Smooth muscle cell (in vitro differentiated cells): ENCODE measurements at regions not wholly inside any gene's neighbourhood (a gene's known extent, or its start where the extent isn't known, plus 50 kb on each side); places are given as distances from the start of the nearest gene placed in this dataset.
A peak's percentile ranks its signal among the peaks of the same experiment; 100 is the strongest.

Experiments
- DNase-seq: peaks from one replicate; lab custom pipeline; 2025; ENCODE audit not compliant: unreplicated experiment; lab: John Stamatoyannopoulos, UW
- H2AFZ ChIP-seq: fragments of 200-600 bp; sonication (generic); 2 replicates; pipeline ENCODE4 v1.6.0; 2016; ENCODE audit warnings: antibody characterized with exemption, low read depth, mild to moderate bottlenecking
- H3F3A ChIP-seq: fragments of 200-600 bp; sonication (generic); 2 replicates; pipeline ENCODE4 v1.6.0; 2017; ENCODE audit warnings: antibody characterized with exemption, low read depth
- H3K27ac ChIP-seq: fragments of 200-600 bp; sonication (generic); 2 replicates; pipeline ENCODE4 v1.5.1; 2016; ENCODE audit warnings: low read depth, mild to moderate bottlenecking
- H3K27me3 ChIP-seq: fragments of 200-600 bp; sonication (generic); 2 replicates; pipeline ENCODE4 v1.6.1; 2016; ENCODE audit warnings: low read depth, mild to moderate bottlenecking
- H3K36me3 ChIP-seq: fragments of 200-600 bp; sonication (generic); 2 replicates; pipeline ENCODE4 v1.5.1; 2016; ENCODE audit warnings: low read depth
- H3K4me1 ChIP-seq: fragments of 200-600 bp; sonication (generic); 2 replicates; pipeline ENCODE4 v1.5.1; 2016; ENCODE audit warnings: low read depth
- H3K4me2 ChIP-seq: fragments of 200-600 bp; sonication (generic); 2 replicates; pipeline ENCODE4 v1.6.0; 2016; ENCODE audit warnings: mild to moderate bottlenecking
- H3K4me3 ChIP-seq: fragments of 200-600 bp; sonication (generic); 2 replicates; pipeline ENCODE4 v1.5.1; 2016; ENCODE audit warnings: mild to moderate bottlenecking
- H3K79me2 ChIP-seq: fragments of 200-600 bp; sonication (generic); 2 replicates; pipeline ENCODE4 v1.6.0; 2016; ENCODE audit warnings: low read depth, mild to moderate bottlenecking
- H3K9ac ChIP-seq: fragments of 200-600 bp; sonication (generic); 2 replicates; pipeline ENCODE4 v1.6.0; 2016; ENCODE audit warnings: low read depth
- H3K9me3 ChIP-seq: fragments of 200-600 bp; sonication (generic); replicated peaks from 2 replicates; pipeline ENCODE4 v1.5.1; 2016; ENCODE audit warnings: low read depth
- H4K20me1 ChIP-seq: fragments of 200-600 bp; sonication (generic); 2 replicates; pipeline ENCODE4 v1.6.0; 2016; ENCODE audit warnings: low read depth
- WGBS: methylation state at CpG from one replicate; pipeline ENCODE4 v1.1.7; 2016; ENCODE audit warnings: low lambda C conversion rate; 5-methylcytosine and 5-hydroxymethylcytosine counted together
- TF ChIP-seq, protein P1 (sequence below): fragments of 200-600 bp; sonication (generic); IDR thresholded peaks from 2 replicates; pipeline ENCODE4 v1.5.1; 2017; ENCODE audit warnings: borderline replicate concordance, mild to moderate bottlenecking, antibody characterized with exemption; ENCODE audit not compliant: insufficient read depth, poor library complexity, severe bottlenecking

DNA sequence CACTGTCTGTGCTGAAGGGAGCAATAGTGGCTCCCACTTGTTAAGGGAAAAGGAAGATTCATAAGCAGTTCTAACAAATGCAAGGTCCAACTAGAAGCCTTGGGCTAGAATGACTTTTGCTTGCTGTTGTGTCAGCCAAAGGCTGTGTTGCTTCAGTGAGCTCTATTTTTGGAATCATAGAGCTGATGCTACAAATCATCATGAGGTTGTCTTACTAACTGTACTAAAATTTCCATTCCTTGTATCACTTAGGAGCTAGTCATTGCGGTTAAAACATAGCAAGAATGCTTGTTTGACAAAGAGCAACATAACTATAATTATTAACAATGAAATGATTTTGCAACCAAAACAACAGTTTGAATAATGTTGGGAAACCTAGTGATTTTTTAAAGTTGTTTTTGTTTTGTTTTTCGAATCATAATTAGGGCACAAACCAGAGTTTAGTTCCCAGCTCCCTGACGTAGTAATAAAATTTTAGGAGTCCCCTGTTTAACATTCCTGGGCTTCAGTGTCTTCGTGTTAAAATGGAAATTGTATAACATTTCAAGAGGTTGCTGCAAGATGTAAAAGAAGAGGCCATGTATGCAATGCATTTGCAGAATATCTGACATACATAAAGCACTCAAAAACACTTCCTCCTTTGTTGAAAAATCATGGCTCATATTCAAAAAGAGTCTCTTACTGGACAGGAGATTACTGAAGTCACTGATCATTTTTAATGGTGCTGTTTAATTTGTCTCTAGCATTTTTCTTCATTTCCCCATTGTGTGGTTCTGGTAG is 183.4 kb downstream of the MACC1 start:
- H3K27me3 ChIP-seq: no peaks in the 10 kb centered on the region
- H3K9me3 ChIP-seq: no peaks in the 10 kb centered on the region
- H3K4me1 ChIP-seq: no peaks in the 10 kb centered on the region
- DNase-seq: no peak
- H3K27ac ChIP-seq: no peak overlapping the region
- no peak overlapping the region for H2AFZ ChIP-seq
- H3K4me3 ChIP-seq: no peak overlapping the region
- no peaks in the 10 kb centered on the region for H3K79me2 ChIP-seq
- no peaks in the 10 kb centered on the region for H4K20me1 ChIP-seq
- no peaks in the 10 kb centered on the region for H3K36me3 ChIP-seq
- TF ChIP-seq, protein P1, sequence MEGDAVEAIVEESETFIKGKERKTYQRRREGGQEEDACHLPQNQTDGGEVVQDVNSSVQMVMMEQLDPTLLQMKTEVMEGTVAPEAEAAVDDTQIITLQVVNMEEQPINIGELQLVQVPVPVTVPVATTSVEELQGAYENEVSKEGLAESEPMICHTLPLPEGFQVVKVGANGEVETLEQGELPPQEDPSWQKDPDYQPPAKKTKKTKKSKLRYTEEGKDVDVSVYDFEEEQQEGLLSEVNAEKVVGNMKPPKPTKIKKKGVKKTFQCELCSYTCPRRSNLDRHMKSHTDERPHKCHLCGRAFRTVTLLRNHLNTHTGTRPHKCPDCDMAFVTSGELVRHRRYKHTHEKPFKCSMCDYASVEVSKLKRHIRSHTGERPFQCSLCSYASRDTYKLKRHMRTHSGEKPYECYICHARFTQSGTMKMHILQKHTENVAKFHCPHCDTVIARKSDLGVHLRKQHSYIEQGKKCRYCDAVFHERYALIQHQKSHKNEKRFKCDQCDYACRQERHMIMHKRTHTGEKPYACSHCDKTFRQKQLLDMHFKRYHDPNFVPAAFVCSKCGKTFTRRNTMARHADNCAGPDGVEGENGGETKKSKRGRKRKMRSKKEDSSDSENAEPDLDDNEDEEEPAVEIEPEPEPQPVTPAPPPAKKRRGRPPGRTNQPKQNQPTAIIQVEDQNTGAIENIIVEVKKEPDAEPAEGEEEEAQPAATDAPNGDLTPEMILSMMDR: no peak
- H3K4me2 ChIP-seq: no peak overlapping the region
- no peaks in the 10 kb centered on the region for H3F3A ChIP-seq
- 74% methylated on average over 4 of the region's 4 CpGs for WGBS
- no peak overlapping the region for H3K9ac ChIP-seq

DNA sequence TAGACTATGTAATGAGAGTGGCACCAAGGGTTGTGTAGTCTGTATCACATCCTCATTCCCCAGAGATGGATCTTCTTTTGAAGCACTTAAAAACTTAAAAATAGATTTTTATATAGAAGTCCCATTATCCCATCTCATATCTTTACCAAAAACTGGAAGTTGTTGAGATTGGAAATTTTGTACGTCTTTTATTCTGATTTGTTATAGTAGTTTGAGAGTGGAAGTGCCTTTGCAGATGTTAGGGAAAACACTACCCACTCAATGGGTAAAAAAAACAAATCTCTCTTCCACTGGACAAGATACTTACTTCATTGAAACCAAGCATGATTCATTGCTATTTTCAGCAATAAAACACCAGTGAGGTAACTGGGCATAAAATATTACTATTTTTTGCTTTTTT is 184.4 kb downstream of the MACC1 start:
- WGBS: 96% methylated on average over 1 of the region's 1 CpG
- H3K36me3 ChIP-seq: no peaks in the 10 kb centered on the region
- DNase-seq: no peak
- H3F3A ChIP-seq: no peaks in the 10 kb centered on the region
- H4K20me1 ChIP-seq: no peaks in the 10 kb centered on the region
- no peak overlapping the region for H3K4me2 ChIP-seq
- no peaks in the 10 kb centered on the region for H3K27me3 ChIP-seq
- no peak overlapping the region for H3K9ac ChIP-seq
- H2AFZ ChIP-seq: no peak overlapping the region
- H3K4me1 ChIP-seq: no peaks in the 10 kb centered on the region
- no peaks in the 10 kb centered on the region for H3K9me3 ChIP-seq
- H3K79me2 ChIP-seq: no peaks in the 10 kb centered on the region
- no peak overlapping the region for H3K27ac ChIP-seq
- TF ChIP-seq, protein P1: no peak
- no peak overlapping the region for H3K4me3 ChIP-seq

DNA sequence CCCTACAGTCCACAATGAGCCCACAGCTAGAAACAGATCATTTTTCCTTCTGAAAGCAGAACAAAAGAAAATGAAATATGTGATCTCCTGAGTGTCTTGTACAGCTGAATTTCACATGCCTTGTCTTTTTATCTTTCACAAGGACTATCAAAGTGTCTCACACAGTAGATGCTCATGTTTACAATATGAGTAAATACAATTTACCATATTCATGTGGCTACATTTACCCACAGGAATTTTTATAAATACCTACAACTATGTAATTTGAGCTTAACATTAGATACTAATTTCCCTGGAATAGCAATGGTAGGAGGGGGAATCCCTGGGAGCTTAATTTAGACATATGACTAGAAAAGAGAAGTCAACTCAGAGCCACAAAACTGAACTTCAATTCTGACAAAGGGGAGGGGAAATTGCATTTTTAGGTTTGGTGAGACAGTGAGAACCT is 186.2 kb downstream of the MACC1 start:
- no peak for DNase-seq
- H3K4me1 ChIP-seq: no peaks in the 10 kb centered on the region
- no peak overlapping the region for H3K4me2 ChIP-seq
- no peak overlapping the region for H3K9ac ChIP-seq
- no peak overlapping the region for H3K4me3 ChIP-seq
- H3K27ac ChIP-seq: peak overlapping the region; percentile 21
- H2AFZ ChIP-seq: peak overlapping the region; percentile 7
- TF ChIP-seq, protein P1: no peak
- no peaks in the 10 kb centered on the region for H3K9me3 ChIP-seq
- H3F3A ChIP-seq: no peaks in the 10 kb centered on the region
- no peaks in the 10 kb centered on the region for H3K79me2 ChIP-seq
- H4K20me1 ChIP-seq: no peaks in the 10 kb centered on the region
- H3K36me3 ChIP-seq: no peaks in the 10 kb centered on the region
- no peaks in the 10 kb centered on the region for H3K27me3 ChIP-seq

DNA sequence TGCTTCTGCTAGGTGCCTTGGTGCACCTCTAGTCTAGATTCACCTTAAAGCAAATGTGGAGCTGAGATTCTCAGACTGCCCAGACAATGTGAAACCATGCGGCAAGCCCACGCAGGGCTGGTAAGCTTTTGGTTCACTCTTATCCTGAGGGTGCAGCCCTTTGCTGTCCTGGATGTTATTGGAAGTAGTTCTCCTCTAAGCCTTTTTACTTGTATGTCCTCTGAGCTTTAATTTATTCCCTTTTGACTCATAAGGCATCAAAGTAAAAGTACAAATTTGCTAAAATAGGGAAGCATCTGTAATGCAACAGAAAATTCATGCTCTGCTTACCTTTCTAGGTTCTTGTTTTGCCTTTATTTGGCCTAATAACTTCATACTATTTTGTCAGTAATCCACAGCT is 186.8 kb downstream of the MACC1 start:
- Histone ChIP-seq H4K20me1 (no peaks in the 10 kb centered on the region), H3K9ac (no peak overlapping the region), H3K27ac (peak overlapping the region; percentile 21), H3K79me2 (no peaks in the 10 kb centered on the region), H3K4me3 (no peak overlapping the region), H3K4me2 (no peak overlapping the region), H3F3A (no peaks in the 10 kb centered on the region), H3K27me3 (no peaks in the 10 kb centered on the region), H3K36me3 (no peaks in the 10 kb centered on the region), H2AFZ (no peak overlapping the region), H3K4me1 (no peaks in the 10 kb centered on the region), H3K9me3 (no peaks in the 10 kb centered on the region)
- WGBS: 63% methylated on average over 2 of the region's 2 CpGs
- no peak for DNase-seq
- TF ChIP-seq, protein P1: no peak
